Astrocyte (in vitro differentiated cells and primary cell): ENCODE measurements at regions not wholly inside any gene's neighbourhood (a gene's known extent, or its start where the extent isn't known, plus 50 kb on each side); places are given as distances from the start of the nearest gene placed in this dataset.

Experiments used
- DNase-seq: peaks from one replicate; pipeline ENCODE4 v3.0.0-alpha.2; 2010; ENCODE audit warnings: low read depth
- FAIRE-seq: peaks from 2 replicates; lab custom pipeline; 2011; peaks lifted over from hg19 to GRCh38; lab: Jason Lieb, UNC
- H2AFZ ChIP-seq: 2 replicates; pipeline ENCODE4 v1.6.0; 2012; ENCODE audit warnings: low read depth, low read length, inconsistent platforms
- H3K27ac ChIP-seq: 2 replicates; pipeline ENCODE4 v1.5.1; 2011; ENCODE audit warnings: low read depth, low read length, inconsistent platforms
- H3K27me3 ChIP-seq: 2 replicates; pipeline ENCODE4 v1.6.0; 2011; ENCODE audit warnings: low read length, inconsistent platforms; ENCODE audit not compliant: insufficient read depth
- H3K36me3 ChIP-seq: 2 replicates; pipeline ENCODE4 v1.5.1; 2011; ENCODE audit warnings: low read length, inconsistent platforms; ENCODE audit not compliant: insufficient read depth
- H3K4me1 ChIP-seq: 2 replicates; pipeline ENCODE4 v1.5.1; 2011; ENCODE audit warnings: low read length, inconsistent platforms; ENCODE audit not compliant: insufficient read depth
- H3K4me2 ChIP-seq: 2 replicates; pipeline ENCODE4 v1.6.0; 2012; ENCODE audit warnings: low read length, inconsistent platforms
- H3K4me3 ChIP-seq: 2 replicates; pipeline ENCODE4 v1.5.1; 2011; ENCODE audit warnings: low read depth, mild to moderate bottlenecking, low read length, inconsistent platforms; ENCODE audit not compliant: insufficient read depth
- H3K79me2 ChIP-seq: 2 replicates; pipeline ENCODE4 v1.6.0; 2012; ENCODE audit warnings: mild to moderate bottlenecking, low read length, inconsistent platforms; ENCODE audit not compliant: insufficient read depth
- H3K9ac ChIP-seq: 2 replicates; pipeline ENCODE4 v1.6.0; 2012; ENCODE audit warnings: mild to moderate bottlenecking, low read length, inconsistent platforms
- H3K9me3 ChIP-seq: 2 replicates; pipeline ENCODE4 v1.5.1; 2012; ENCODE audit warnings: low read depth, mild to moderate bottlenecking, low read length, inconsistent platforms; ENCODE audit not compliant: insufficient read depth
- H4K20me1 ChIP-seq: 2 replicates; pipeline ENCODE4 v1.6.0; 2012; ENCODE audit warnings: low read length, inconsistent platforms; ENCODE audit not compliant: insufficient read depth
- H3K27ac Mint-ChIP-seq: one replicate; pipeline ENCODE4 v1.8.0; 2021; ENCODE audit warnings: mild to moderate bottlenecking, mixed read lengths; ENCODE audit not compliant: unreplicated experiment
- H3K27me3 Mint-ChIP-seq: one replicate; pipeline ENCODE4 v1.8.0; 2021; ENCODE audit warnings: low read depth, mixed read lengths; ENCODE audit not compliant: unreplicated experiment
- H3K36me3 Mint-ChIP-seq: one replicate; pipeline ENCODE4 v1.8.0; 2021; ENCODE audit warnings: low read depth, mixed read lengths; ENCODE audit not compliant: unreplicated experiment
- H3K4me1 Mint-ChIP-seq: one replicate; pipeline ENCODE4 v1.8.0; 2021; ENCODE audit warnings: low read depth, mixed read lengths; ENCODE audit not compliant: unreplicated experiment
- H3K4me3 Mint-ChIP-seq: one replicate; pipeline ENCODE4 v1.8.0; 2021; ENCODE audit warnings: mild to moderate bottlenecking, moderate library complexity, mixed read lengths; ENCODE audit not compliant: unreplicated experiment
- H3K9me3 Mint-ChIP-seq: one replicate; pipeline ENCODE4 v1.8.0; 2021; ENCODE audit warnings: mild to moderate bottlenecking, mixed read lengths; ENCODE audit not compliant: unreplicated experiment
- EZH2 ChIP-seq: IDR thresholded peaks from 2 replicates; pipeline ENCODE4 v1.6.1; 2012; ENCODE audit warnings: mild to moderate bottlenecking, low read length, inconsistent platforms; ENCODE audit not compliant: insufficient read depth
- TF ChIP-seq, protein P1 (sequence below): IDR thresholded peaks from 2 replicates; pipeline ENCODE4 v1.5.1; 2011; ENCODE audit warnings: low read depth, mild to moderate bottlenecking, inconsistent platforms, low read length, moderate library complexity; ENCODE audit not compliant: insufficient read depth

DNA sequence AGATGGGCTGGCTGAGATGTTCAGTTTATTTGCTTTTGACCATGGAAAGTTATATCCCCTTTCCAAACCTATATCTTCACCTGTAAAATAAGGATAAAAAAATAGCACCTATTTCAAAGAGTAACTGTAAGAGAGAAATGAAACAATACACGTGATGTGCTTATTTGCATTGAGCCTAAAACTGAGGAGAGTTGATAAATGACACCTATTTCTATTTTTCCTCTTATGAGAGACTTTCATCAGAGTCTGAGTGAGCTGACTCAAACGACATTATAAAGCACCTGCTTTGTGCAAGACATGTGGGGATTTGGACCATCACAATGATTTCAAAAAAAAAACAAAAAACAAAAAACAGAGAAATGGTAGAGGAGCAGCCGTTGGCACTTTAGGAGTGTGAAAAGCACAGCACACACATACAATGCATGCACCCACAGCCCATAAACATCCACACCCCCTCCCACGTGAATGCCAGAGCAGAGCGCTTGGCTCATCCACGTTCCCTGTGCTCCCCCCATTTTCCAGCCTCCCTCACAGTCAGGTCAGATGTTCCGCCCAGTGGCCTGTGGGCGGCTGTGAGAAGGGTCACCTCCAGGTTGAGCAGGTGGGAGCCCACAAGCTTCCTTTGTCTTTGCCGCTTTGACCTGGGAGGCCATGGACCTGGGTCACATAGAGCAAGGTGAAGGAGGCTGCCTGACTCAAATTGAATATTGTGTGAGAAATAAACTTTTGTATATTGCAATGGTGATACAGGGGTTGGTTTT, 253.2 kb upstream of the ZNF32 start:
- H3K9ac ChIP-seq = no peak overlapping the region
- Mint-ChIP-seq H3K4me1 (peaks cover 28% of the 10 kb centered on the region), H3K27ac (no peak overlapping the region), H3K9me3 (peaks cover 2% of the 10 kb centered on the region), H3K27me3 (peaks cover 16% of the 10 kb centered on the region), H3K36me3 (no peaks in the 10 kb centered on the region), H3K4me3 (no peak overlapping the region)
- H3K27me3 ChIP-seq = no peaks in the 10 kb centered on the region
- no peak overlapping the region for H3K4me2 ChIP-seq
- H3K4me3 ChIP-seq = no peak overlapping the region
- FAIRE-seq (no peak), DNase-seq (no peak)
- H4K20me1 ChIP-seq = no peaks in the 10 kb centered on the region
- H3K79me2 ChIP-seq = no peaks in the 10 kb centered on the region
- no peaks in the 10 kb centered on the region for H3K4me1 ChIP-seq
- no peak overlapping the region for H3K27ac ChIP-seq
- no peak overlapping the region for H2AFZ ChIP-seq
- TF ChIP-seq, protein P1, sequence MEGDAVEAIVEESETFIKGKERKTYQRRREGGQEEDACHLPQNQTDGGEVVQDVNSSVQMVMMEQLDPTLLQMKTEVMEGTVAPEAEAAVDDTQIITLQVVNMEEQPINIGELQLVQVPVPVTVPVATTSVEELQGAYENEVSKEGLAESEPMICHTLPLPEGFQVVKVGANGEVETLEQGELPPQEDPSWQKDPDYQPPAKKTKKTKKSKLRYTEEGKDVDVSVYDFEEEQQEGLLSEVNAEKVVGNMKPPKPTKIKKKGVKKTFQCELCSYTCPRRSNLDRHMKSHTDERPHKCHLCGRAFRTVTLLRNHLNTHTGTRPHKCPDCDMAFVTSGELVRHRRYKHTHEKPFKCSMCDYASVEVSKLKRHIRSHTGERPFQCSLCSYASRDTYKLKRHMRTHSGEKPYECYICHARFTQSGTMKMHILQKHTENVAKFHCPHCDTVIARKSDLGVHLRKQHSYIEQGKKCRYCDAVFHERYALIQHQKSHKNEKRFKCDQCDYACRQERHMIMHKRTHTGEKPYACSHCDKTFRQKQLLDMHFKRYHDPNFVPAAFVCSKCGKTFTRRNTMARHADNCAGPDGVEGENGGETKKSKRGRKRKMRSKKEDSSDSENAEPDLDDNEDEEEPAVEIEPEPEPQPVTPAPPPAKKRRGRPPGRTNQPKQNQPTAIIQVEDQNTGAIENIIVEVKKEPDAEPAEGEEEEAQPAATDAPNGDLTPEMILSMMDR = no peak
- no peak for TF ChIP-seq EZH2
- no peaks in the 10 kb centered on the region for H3K9me3 ChIP-seq
- H3K36me3 ChIP-seq = no peaks in the 10 kb centered on the region

DNA sequence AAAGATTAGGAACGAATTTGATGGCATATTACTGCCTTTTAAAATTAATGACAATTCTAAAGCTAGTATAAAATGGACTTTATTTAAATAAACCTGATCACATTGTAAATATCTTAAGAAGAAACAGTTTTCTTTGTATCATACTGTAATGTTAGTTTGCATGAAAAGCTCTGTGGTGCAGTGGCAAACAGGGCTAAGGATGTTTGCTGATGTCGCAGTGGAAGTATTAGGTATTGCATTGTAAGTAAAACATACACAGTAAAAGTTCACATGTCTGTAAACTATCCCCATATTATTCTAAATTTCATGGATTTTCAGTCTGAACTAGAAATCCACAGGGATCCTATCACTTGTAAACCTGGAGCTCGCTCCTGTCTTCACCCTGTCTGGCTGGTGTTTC, 252.6 kb upstream of the ZNF32 start:
- DNase-seq = no peak

More for the DNA sequence above, 252.6 kb upstream of the ZNF32 start:
- Mint-ChIP-seq H3K27me3 (peaks cover 22% of the 10 kb centered on the region), H3K4me3 (no peak overlapping the region), H3K4me1 (peaks cover 27% of the 10 kb centered on the region), H3K36me3 (no peaks in the 10 kb centered on the region), H3K27ac (no peak overlapping the region), H3K9me3 (peaks cover 2% of the 10 kb centered on the region)
- Histone ChIP-seq H3K79me2 (no peaks in the 10 kb centered on the region), H3K9ac (no peak overlapping the region), H3K4me2 (no peak overlapping the region), H3K4me3 (no peak overlapping the region), H3K27ac (no peak overlapping the region), H3K9me3 (no peaks in the 10 kb centered on the region), H2AFZ (no peak overlapping the region), H3K36me3 (no peaks in the 10 kb centered on the region), H4K20me1 (no peaks in the 10 kb centered on the region), H3K4me1 (no peaks in the 10 kb centered on the region), H3K27me3 (peaks cover 3% of the 10 kb centered on the region)
- FAIRE-seq = peak; percentile 54
- TF ChIP-seq EZH2 = no peak
- TF ChIP-seq, protein P1 = peak; percentile 18
